PC-9 (cell line): ENCODE measurements at regions not wholly inside any gene's neighbourhood (a gene's known extent, or its start where the extent isn't known, plus 50 kb on each side); places are given as distances from the start of the nearest gene placed in this dataset.

Experiments used
- BruUV-seq: library from RNA; stranded (reverse); fragments of 400-500 nt; replicated peaks from 2 replicates; lab custom pipeline; 2021; lab: Mats Ljungman, UMichigan
- CTCF ChIA-PET: fragments of 300-600 bp; sonication (Branson Sonifier 250); formaldehyde crosslinking; loops from one replicate; lab custom pipeline; 2022; ENCODE audit warnings: antibody characterized with exemption; lab: Charles Lee
- POLR2A ChIA-PET: fragments of 300-600 bp; sonication (Branson Sonifier 250); formaldehyde crosslinking; loops from one replicate; lab custom pipeline; 2022; ENCODE audit warnings: antibody characterized with exemption; ENCODE audit not compliant: unreplicated experiment; lab: Charles Lee
- DNase-seq, 2 experiments: peaks; one replicate each; pipeline versions ENCODE4 v3.0.0 to v3.0.0-alpha.2; 2015 to 2022; ENCODE audit warnings: mixed read lengths in 1 of 2
- H2AFZ ChIP-seq: fragments of 200-600 bp; sonication (generic); 2 replicates; pipeline ENCODE4 v1.8.1; 2017; ENCODE audit warnings: antibody characterized with exemption
- H3F3A ChIP-seq: fragments of 200-600 bp; sonication (generic); 2 replicates; pipeline ENCODE4 v1.8.1; 2017; ENCODE audit warnings: antibody characterized with exemption, mild to moderate bottlenecking, low read depth; ENCODE audit not compliant: insufficient read depth
- H3K27ac ChIP-seq: fragments of 200-600 bp; sonication (generic); 2 replicates; pipeline ENCODE4 v1.6.1; 2016; ENCODE audit warnings: mixed run types
- H3K27me3 ChIP-seq: fragments of 200-600 bp; sonication (generic); 2 replicates; pipeline ENCODE4 v1.6.1; 2016; ENCODE audit warnings: low read depth, mixed run types; ENCODE audit not compliant: insufficient read depth
- H3K36me3 ChIP-seq: fragments of 200-600 bp; sonication (generic); 2 replicates; pipeline ENCODE4 v1.6.1; 2016; ENCODE audit warnings: low read depth, mixed run types
- H3K4me1 ChIP-seq: fragments of 200-600 bp; sonication (generic); replicated peaks from 2 replicates; pipeline ENCODE4 v1.6.1; 2016; ENCODE audit warnings: mixed run types; ENCODE audit not compliant: insufficient read depth
- H3K4me2 ChIP-seq: fragments of 200-600 bp; sonication (generic); 2 replicates; pipeline ENCODE4 v1.6.1; 2017; ENCODE audit warnings: mixed run types
- H3K4me3 ChIP-seq: fragments of 200-600 bp; sonication (generic); 2 replicates; pipeline ENCODE4 v1.6.1; 2016; ENCODE audit warnings: mixed run types
- H3K79me2 ChIP-seq: fragments of 200-600 bp; sonication (generic); 2 replicates; pipeline ENCODE4 v1.6.1; 2017; ENCODE audit warnings: low read depth, mixed run types
- H3K9me2 ChIP-seq: fragments of 200-600 bp; sonication (generic); 2 replicates; pipeline ENCODE4 v1.8.1; 2017; ENCODE audit warnings: mild to moderate bottlenecking; ENCODE audit not compliant: insufficient read depth
- H3K9me3 ChIP-seq: fragments of 200-600 bp; sonication (generic); 2 replicates; pipeline ENCODE4 v1.8.1; 2016; ENCODE audit warnings: low read depth; ENCODE audit not compliant: insufficient read depth
- H4K20me1 ChIP-seq: fragments of 200-600 bp; sonication (generic); 2 replicates; pipeline ENCODE4 v1.8.1; 2017; ENCODE audit not compliant: insufficient read depth
- EZH2 ChIP-seq: fragments of 200-600 bp; sonication (generic); IDR thresholded peaks from 2 replicates; pipeline ENCODE4 v1.8.0; 2017; ENCODE audit warnings: antibody characterized with exemption, low read depth
- intact Hi-C: fragments of 100-400 bp; cut with micrococcal nuclease; formaldehyde crosslinking; loops from one replicate; pipeline ENCODE4 v1.10.0; 2022; ENCODE audit not compliant: unreplicated experiment
- TF ChIP-seq, protein P1 (sequence below): fragments of 200-600 bp; sonication (generic); conservative IDR thresholded peaks from 2 replicates; pipeline ENCODE4 v1.6.1; 2017; ENCODE audit warnings: mixed run types, antibody characterized with exemption, mild to moderate bottlenecking, moderate library complexity

DNA sequence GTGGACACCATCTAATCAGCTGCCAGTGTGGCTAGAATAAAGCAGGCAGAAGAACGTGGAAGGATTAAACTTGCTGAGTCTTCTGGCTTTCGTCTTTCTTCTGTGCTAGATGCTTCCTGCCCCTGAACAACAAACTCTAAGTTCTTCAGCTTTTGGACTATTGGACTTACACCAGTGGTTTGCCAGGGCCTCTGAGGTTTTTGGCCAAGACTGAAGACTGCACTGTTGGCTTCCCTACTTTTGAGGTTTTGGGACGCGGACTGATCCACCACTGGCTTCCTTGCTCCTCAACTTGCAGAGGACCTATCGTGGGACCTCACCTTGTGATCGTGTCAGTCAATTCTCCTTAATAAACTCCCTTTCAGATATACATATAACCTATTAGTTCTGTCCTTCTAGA lies 696.1 kb upstream of the NCAM2 start:
- H3K9me2 ChIP-seq = no peaks in the 10 kb centered on the region
- ChIA-PET CTCF (no interaction called here), POLR2A (no interaction called here)
- no TSS peak for BruUV-seq
- H3K36me3 ChIP-seq = no peaks in the 10 kb centered on the region
- H3K4me1 ChIP-seq = no peaks in the 10 kb centered on the region
- H3K27ac ChIP-seq = no peak overlapping the region
- no peaks in the 10 kb centered on the region for H3F3A ChIP-seq
- TF ChIP-seq EZH2 = no peak
- TF ChIP-seq, protein P1, sequence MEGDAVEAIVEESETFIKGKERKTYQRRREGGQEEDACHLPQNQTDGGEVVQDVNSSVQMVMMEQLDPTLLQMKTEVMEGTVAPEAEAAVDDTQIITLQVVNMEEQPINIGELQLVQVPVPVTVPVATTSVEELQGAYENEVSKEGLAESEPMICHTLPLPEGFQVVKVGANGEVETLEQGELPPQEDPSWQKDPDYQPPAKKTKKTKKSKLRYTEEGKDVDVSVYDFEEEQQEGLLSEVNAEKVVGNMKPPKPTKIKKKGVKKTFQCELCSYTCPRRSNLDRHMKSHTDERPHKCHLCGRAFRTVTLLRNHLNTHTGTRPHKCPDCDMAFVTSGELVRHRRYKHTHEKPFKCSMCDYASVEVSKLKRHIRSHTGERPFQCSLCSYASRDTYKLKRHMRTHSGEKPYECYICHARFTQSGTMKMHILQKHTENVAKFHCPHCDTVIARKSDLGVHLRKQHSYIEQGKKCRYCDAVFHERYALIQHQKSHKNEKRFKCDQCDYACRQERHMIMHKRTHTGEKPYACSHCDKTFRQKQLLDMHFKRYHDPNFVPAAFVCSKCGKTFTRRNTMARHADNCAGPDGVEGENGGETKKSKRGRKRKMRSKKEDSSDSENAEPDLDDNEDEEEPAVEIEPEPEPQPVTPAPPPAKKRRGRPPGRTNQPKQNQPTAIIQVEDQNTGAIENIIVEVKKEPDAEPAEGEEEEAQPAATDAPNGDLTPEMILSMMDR = no peak
- no peaks in the 10 kb centered on the region for H4K20me1 ChIP-seq
- intact Hi-C loops = no loop called here
- H3K79me2 ChIP-seq = no peaks in the 10 kb centered on the region
- H3K4me3 ChIP-seq = no peak overlapping the region
- no peak overlapping the region for H3K4me2 ChIP-seq
- no peaks in the 10 kb centered on the region for H3K9me3 ChIP-seq
- no peak for DNase-seq
- H2AFZ ChIP-seq = no peak overlapping the region
- H3K27me3 ChIP-seq = no peaks in the 10 kb centered on the region

DNA sequence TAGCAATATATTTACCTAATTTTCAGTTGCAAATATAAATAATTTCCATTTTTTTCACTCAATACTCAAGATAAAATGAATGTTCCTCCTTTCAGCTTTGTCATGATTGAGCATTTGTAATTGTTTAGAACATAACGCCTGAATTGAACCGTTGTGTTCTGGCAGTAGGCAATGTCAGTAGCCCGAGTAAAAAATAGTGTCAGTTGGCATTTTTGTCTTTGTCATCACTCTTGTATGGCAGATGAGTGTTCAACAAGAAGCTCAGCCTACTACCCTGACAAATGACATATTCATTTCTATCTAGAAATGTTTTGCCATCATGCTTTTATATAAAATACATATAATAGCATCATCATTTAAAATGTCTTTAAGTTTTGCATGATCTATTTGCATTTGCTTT lies 691.4 kb upstream of the NCAM2 start:
- Histone ChIP-seq H2AFZ (no peak overlapping the region), H4K20me1 (no peaks in the 10 kb centered on the region), H3K27me3 (no peaks in the 10 kb centered on the region), H3K4me1 (no peaks in the 10 kb centered on the region), H3K79me2 (no peaks in the 10 kb centered on the region), H3K27ac (no peak overlapping the region), H3K9me3 (no peaks in the 10 kb centered on the region), H3K4me2 (no peak overlapping the region), H3K36me3 (no peaks in the 10 kb centered on the region), H3K9me2 (no peaks in the 10 kb centered on the region), H3K4me3 (no peak overlapping the region), H3F3A (no peaks in the 10 kb centered on the region)
- TF ChIP-seq, protein P1 = no peak
- no peak for TF ChIP-seq EZH2
- intact Hi-C loops = no loop called here
- BruUV-seq = no TSS peak
- ChIA-PET POLR2A (no interaction called here), CTCF (no interaction called here)
- DNase-seq = no peak

DNA sequence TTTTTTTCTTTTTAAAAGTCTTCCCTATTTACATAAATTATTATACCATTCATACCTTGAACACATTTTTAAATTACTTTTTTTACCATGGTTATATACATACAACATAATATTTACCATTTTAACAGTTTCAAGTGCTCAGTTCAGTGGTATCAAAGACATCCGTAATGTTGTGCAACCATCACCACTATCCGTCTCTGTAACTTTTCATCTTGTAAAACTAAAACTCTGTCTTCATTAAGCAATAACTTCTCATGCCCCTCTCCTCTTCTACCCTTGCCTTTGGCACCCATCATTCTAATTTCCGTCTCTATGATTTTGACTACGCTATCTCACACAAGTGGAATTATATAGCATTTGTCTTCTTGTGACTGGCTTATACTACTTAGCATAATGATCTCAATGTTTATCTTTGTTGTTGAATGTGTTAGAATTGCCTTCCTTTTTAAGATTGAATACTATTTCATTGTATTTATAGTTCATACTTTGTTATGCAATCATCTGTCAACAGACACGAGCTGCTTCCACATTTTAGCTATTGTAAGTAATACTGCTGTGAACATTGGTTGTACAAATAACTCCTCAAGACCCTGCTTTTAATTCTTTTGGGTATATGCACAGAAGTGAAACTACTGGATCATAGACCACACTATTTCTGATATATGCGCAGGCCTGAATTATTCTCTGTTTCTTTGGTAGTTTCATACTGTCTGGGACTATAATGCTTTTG lies 689.5 kb upstream of the NCAM2 start:
- H3K4me2 ChIP-seq = no peak overlapping the region
- H3K4me1 ChIP-seq = no peaks in the 10 kb centered on the region

More for the DNA sequence above, 689.5 kb upstream of the NCAM2 start:
- Histone ChIP-seq H3F3A (no peaks in the 10 kb centered on the region), H3K9me3 (no peaks in the 10 kb centered on the region), H3K27ac (no peak overlapping the region), H3K27me3 (no peaks in the 10 kb centered on the region), H3K4me3 (no peak overlapping the region), H3K79me2 (no peaks in the 10 kb centered on the region), H3K36me3 (no peaks in the 10 kb centered on the region), H2AFZ (no peak overlapping the region), H3K9me2 (no peaks in the 10 kb centered on the region), H4K20me1 (no peaks in the 10 kb centered on the region)
- TF ChIP-seq, protein P1 = no peak
- TF ChIP-seq EZH2 = no peak
- no TSS peak for BruUV-seq
- no peak for DNase-seq
- CTCF ChIA-PET = no interaction called here
- intact Hi-C loops = no loop called here
- POLR2A ChIA-PET = no interaction called here
